PC-9 (cell line): ENCODE measurements at regions not wholly inside any gene's neighbourhood (a gene's known extent, or its start where the extent isn't known, plus 50 kb on each side); places are given as distances from the start of the nearest gene placed in this dataset.

Source experiments
- BruUV-seq: library from RNA; stranded (reverse); fragments of 400-500 nt; replicated peaks from 2 replicates; lab custom pipeline; 2021; lab: Mats Ljungman, UMichigan
- CTCF ChIA-PET: fragments of 300-600 bp; sonication (Branson Sonifier 250); formaldehyde crosslinking; loops from one replicate; lab custom pipeline; 2022; ENCODE audit warnings: antibody characterized with exemption; lab: Charles Lee
- POLR2A ChIA-PET: fragments of 300-600 bp; sonication (Branson Sonifier 250); formaldehyde crosslinking; loops from one replicate; lab custom pipeline; 2022; ENCODE audit warnings: antibody characterized with exemption; ENCODE audit not compliant: unreplicated experiment; lab: Charles Lee
- DNase-seq, 2 experiments: peaks; one replicate each; pipeline versions ENCODE4 v3.0.0 to v3.0.0-alpha.2; 2015 to 2022; ENCODE audit warnings: mixed read lengths in 1 of 2
- H2AFZ ChIP-seq: fragments of 200-600 bp; sonication (generic); 2 replicates; pipeline ENCODE4 v1.8.1; 2017; ENCODE audit warnings: antibody characterized with exemption
- H3F3A ChIP-seq: fragments of 200-600 bp; sonication (generic); 2 replicates; pipeline ENCODE4 v1.8.1; 2017; ENCODE audit warnings: antibody characterized with exemption, mild to moderate bottlenecking, low read depth; ENCODE audit not compliant: insufficient read depth
- H3K27ac ChIP-seq: fragments of 200-600 bp; sonication (generic); 2 replicates; pipeline ENCODE4 v1.6.1; 2016; ENCODE audit warnings: mixed run types
- H3K27me3 ChIP-seq: fragments of 200-600 bp; sonication (generic); 2 replicates; pipeline ENCODE4 v1.6.1; 2016; ENCODE audit warnings: low read depth, mixed run types; ENCODE audit not compliant: insufficient read depth
- H3K36me3 ChIP-seq: fragments of 200-600 bp; sonication (generic); 2 replicates; pipeline ENCODE4 v1.6.1; 2016; ENCODE audit warnings: low read depth, mixed run types
- H3K4me1 ChIP-seq: fragments of 200-600 bp; sonication (generic); replicated peaks from 2 replicates; pipeline ENCODE4 v1.6.1; 2016; ENCODE audit warnings: mixed run types; ENCODE audit not compliant: insufficient read depth
- H3K4me2 ChIP-seq: fragments of 200-600 bp; sonication (generic); 2 replicates; pipeline ENCODE4 v1.6.1; 2017; ENCODE audit warnings: mixed run types
- H3K4me3 ChIP-seq: fragments of 200-600 bp; sonication (generic); 2 replicates; pipeline ENCODE4 v1.6.1; 2016; ENCODE audit warnings: mixed run types
- H3K79me2 ChIP-seq: fragments of 200-600 bp; sonication (generic); 2 replicates; pipeline ENCODE4 v1.6.1; 2017; ENCODE audit warnings: low read depth, mixed run types
- H3K9me2 ChIP-seq: fragments of 200-600 bp; sonication (generic); 2 replicates; pipeline ENCODE4 v1.8.1; 2017; ENCODE audit warnings: mild to moderate bottlenecking; ENCODE audit not compliant: insufficient read depth
- H3K9me3 ChIP-seq: fragments of 200-600 bp; sonication (generic); 2 replicates; pipeline ENCODE4 v1.8.1; 2016; ENCODE audit warnings: low read depth; ENCODE audit not compliant: insufficient read depth
- H4K20me1 ChIP-seq: fragments of 200-600 bp; sonication (generic); 2 replicates; pipeline ENCODE4 v1.8.1; 2017; ENCODE audit not compliant: insufficient read depth
- EZH2 ChIP-seq: fragments of 200-600 bp; sonication (generic); IDR thresholded peaks from 2 replicates; pipeline ENCODE4 v1.8.0; 2017; ENCODE audit warnings: antibody characterized with exemption, low read depth
- intact Hi-C: fragments of 100-400 bp; cut with micrococcal nuclease; formaldehyde crosslinking; loops from one replicate; pipeline ENCODE4 v1.10.0; 2022; ENCODE audit not compliant: unreplicated experiment
- TF ChIP-seq, protein P1 (sequence below): fragments of 200-600 bp; sonication (generic); conservative IDR thresholded peaks from 2 replicates; pipeline ENCODE4 v1.6.1; 2017; ENCODE audit warnings: mixed run types, antibody characterized with exemption, mild to moderate bottlenecking, moderate library complexity

DNA sequence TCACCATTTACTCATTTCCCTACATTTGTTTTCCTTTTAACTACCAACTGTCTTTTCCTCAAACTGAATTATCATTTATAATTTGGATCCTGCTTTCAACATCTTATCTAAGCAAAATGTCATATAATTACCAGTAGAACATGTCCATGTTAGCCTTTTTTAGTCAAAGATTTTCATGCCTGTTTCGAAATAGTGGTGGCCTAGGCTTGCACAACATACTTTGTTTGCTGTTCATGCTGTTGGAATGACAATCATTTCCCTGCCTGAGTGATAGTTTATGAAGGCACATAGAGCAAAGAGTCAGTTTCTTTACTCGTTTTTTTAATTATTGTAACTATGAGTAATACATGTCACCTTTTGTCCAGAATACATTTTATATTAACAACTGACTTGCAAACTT is 144.3 kb upstream of the ANO3 start:
- Histone ChIP-seq H3F3A (0 out of 2 replicates have a peak, but pooled peaks cover 4% of the 10 kb centered on the region), H3K9me3 (no peaks in the 10 kb centered on the region), H3K4me3 (no peak overlapping the region), H3K27me3 (no peaks in the 10 kb centered on the region), H4K20me1 (no peaks in the 10 kb centered on the region), H3K4me1 (peaks cover 15% of the 10 kb centered on the region; the same call in 1 of the 2 replicates), H3K9me2 (no peaks in the 10 kb centered on the region), H2AFZ (no peak overlapping the region), H3K36me3 (no peaks in the 10 kb centered on the region), H3K27ac (peak overlapping the region; percentile 27), H3K4me2 (0 out of 2 replicates have a peak overlapping the region, but pooled peaks have one; percentile 12), H3K79me2 (no peaks in the 10 kb centered on the region)
- CTCF ChIA-PET: no interaction called here
- no TSS peak for BruUV-seq
- intact Hi-C loops: no loop called here
- POLR2A ChIA-PET: no interaction called here
- DNase-seq: peak; percentile 18 to 66
- TF ChIP-seq, protein P1, sequence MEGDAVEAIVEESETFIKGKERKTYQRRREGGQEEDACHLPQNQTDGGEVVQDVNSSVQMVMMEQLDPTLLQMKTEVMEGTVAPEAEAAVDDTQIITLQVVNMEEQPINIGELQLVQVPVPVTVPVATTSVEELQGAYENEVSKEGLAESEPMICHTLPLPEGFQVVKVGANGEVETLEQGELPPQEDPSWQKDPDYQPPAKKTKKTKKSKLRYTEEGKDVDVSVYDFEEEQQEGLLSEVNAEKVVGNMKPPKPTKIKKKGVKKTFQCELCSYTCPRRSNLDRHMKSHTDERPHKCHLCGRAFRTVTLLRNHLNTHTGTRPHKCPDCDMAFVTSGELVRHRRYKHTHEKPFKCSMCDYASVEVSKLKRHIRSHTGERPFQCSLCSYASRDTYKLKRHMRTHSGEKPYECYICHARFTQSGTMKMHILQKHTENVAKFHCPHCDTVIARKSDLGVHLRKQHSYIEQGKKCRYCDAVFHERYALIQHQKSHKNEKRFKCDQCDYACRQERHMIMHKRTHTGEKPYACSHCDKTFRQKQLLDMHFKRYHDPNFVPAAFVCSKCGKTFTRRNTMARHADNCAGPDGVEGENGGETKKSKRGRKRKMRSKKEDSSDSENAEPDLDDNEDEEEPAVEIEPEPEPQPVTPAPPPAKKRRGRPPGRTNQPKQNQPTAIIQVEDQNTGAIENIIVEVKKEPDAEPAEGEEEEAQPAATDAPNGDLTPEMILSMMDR: no peak
- TF ChIP-seq EZH2: no peak

DNA sequence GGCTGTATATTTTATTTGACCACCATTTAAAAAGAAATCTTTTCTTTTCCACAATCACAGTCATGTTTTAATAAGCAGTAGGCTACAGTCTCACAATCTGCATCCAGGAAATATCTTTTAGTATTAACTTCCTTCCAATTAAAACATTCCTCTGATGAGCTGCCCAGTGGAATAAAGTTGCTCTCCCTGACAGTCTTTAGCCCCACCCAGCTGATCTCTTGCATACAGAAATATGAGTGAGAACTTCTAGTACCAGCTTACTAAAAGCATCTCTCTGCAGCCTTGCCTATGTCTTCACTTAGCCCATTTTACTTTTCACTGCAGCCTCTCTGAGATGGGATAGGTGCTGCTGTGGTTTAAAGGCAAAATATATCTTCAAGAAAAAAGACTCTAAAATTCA is 143.4 kb upstream of the ANO3 start:
- Histone ChIP-seq H2AFZ (no peak overlapping the region), H3K4me2 (peak overlapping the region; percentile 26; the same call in 1 of the 2 replicates), H4K20me1 (no peaks in the 10 kb centered on the region), H3K4me1 (peaks cover 15% of the 10 kb centered on the region; the same call in 1 of the 2 replicates), H3K27ac (no peak overlapping the region), H3K27me3 (no peaks in the 10 kb centered on the region), H3K36me3 (no peaks in the 10 kb centered on the region), H3K9me2 (no peaks in the 10 kb centered on the region), H3F3A (0 out of 2 replicates have a peak, but pooled peaks cover 4% of the 10 kb centered on the region), H3K79me2 (no peaks in the 10 kb centered on the region), H3K9me3 (no peaks in the 10 kb centered on the region), H3K4me3 (no peak overlapping the region)
- POLR2A ChIA-PET: no interaction called here
- DNase-seq: no peak
- CTCF ChIA-PET: no interaction called here
- no TSS peak for BruUV-seq
- TF ChIP-seq, protein P1: no peak
- no peak for TF ChIP-seq EZH2
- intact Hi-C loops: no loop called here

GRCh38 chr11:26191193-26191592 is 140.7 kb upstream of the ANO3 start:
- no TSS peak for BruUV-seq
- no peaks in the 10 kb centered on the region for H3K36me3 ChIP-seq
- POLR2A ChIA-PET: no interaction called here
- H4K20me1 ChIP-seq: no peaks in the 10 kb centered on the region
- no peak for TF ChIP-seq EZH2
- TF ChIP-seq, protein P1: no peak
- H3K4me3 ChIP-seq: no peak overlapping the region
- no peaks in the 10 kb centered on the region for H3K9me3 ChIP-seq
- no peak overlapping the region for H2AFZ ChIP-seq
- 0 out of 2 replicates have a peak, but pooled peaks cover 4% of the 10 kb centered on the region for H3F3A ChIP-seq
- intact Hi-C loops: no loop called here
- peaks cover 20% of the 10 kb centered on the region; the same call in 1 of the 2 replicates for H3K4me1 ChIP-seq
- H3K27me3 ChIP-seq: no peaks in the 10 kb centered on the region
- DNase-seq: no peak
- H3K4me2 ChIP-seq: no peak overlapping the region
- H3K27ac ChIP-seq: no peak overlapping the region
- H3K9me2 ChIP-seq: no peaks in the 10 kb centered on the region
- CTCF ChIA-PET: interaction anchor here (0.6 kb wide), 1 partner anchor 36 kb away, joined by 5 read pairs; no protein-coding TSS in a partner anchor
- H3K79me2 ChIP-seq: no peaks in the 10 kb centered on the region
